ENCODE measurements at regions not wholly inside any gene's neighbourhood (a gene's known extent, or its start where the extent isn't known, plus 50 kb on each side); places are given as distances from the start of the nearest gene placed in this dataset.

DNA sequence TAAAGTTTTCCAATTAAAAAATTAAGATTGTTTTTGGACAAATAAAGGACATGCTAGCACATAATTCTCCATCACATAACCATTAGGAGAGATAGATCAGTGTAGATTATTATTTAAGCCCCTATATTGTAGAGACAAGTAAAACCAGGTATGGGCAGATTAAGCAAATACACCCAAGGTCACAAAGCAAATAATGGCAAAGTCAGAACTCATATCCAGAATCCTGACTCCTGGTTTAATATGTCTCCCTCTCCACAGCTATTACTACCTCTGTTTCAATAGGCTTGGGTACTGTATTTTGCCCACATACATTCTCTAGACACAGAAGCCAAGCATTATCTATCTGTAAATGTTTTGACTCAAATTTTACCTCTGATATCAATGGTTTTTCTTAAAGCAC, 282.3 kb downstream of the EPHA4 start:
- Histone ChIP-seq H3K27ac (no peak overlapping the region), H3K4me3 (no peak overlapping the region)
- DNase-seq (ENCODE audit: low spot score) = no peak
- TF ChIP-seq, protein P1, sequence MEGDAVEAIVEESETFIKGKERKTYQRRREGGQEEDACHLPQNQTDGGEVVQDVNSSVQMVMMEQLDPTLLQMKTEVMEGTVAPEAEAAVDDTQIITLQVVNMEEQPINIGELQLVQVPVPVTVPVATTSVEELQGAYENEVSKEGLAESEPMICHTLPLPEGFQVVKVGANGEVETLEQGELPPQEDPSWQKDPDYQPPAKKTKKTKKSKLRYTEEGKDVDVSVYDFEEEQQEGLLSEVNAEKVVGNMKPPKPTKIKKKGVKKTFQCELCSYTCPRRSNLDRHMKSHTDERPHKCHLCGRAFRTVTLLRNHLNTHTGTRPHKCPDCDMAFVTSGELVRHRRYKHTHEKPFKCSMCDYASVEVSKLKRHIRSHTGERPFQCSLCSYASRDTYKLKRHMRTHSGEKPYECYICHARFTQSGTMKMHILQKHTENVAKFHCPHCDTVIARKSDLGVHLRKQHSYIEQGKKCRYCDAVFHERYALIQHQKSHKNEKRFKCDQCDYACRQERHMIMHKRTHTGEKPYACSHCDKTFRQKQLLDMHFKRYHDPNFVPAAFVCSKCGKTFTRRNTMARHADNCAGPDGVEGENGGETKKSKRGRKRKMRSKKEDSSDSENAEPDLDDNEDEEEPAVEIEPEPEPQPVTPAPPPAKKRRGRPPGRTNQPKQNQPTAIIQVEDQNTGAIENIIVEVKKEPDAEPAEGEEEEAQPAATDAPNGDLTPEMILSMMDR (IDR thresholded peaks at IDR 0.05) = no peak

DNA sequence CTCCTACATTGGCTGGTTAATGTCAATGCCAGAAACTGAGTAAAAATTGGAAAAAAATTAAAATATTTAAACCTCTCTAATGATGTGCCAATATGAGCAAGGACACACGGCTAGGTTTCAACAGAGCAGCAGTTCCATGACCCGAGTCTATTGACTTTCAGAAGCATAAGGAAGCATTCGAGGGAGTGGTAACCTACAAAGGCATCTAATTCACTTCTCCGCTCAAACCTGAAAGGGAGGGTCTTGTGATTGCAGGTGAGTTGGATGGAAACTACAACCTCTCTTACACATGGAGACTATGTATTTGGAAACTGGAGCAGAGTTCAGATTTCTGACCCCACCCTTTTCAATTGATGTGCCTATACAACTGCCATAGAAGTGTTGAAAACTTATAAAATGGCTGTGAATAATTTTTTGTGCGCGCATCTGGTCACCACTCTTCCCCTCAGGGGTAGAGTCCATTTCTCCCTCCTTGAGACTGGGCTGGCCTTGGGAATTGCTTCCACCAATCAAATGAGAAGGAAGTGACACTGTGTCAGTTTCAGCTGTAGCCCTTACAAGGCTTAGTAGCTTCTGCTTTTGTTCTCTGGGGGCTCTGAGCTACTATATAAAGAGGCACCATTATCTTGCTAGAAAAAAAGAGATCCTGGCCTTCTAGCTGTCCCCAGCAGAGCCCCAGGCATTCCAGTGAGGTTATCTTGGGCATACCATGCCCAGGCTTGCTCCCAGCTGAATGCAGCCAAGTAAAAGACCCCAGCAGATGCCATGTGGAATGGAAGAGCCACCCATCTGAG, 278.0 kb downstream of the EPHA4 start:
- TF ChIP-seq, protein P1 (IDR thresholded peaks at IDR 0.05) = no peak
- DNase-seq (ENCODE audit: low spot score) = no peak
- Histone ChIP-seq H3K27ac (no peak overlapping the region), H3K4me3 (no peak overlapping the region)

- Histone ChIP-seq H3K27ac (no peak overlapping the region), H3K4me3 (no peak overlapping the region)
- no peak for DNase-seq (ENCODE audit: low spot score)
- TF ChIP-seq, protein P1 (IDR thresholded peaks at IDR 0.05) = no peak
Observed at GRCh38 chr2:221304916-221305315, 267.2 kb downstream of the EPHA4 start.

GRCh38 chr2:221308507-221309066, 263.5 kb downstream of the EPHA4 start:
- no peak for DNase-seq (ENCODE audit: low spot score)
- no peak overlapping the region for H3K27ac ChIP-seq
- TF ChIP-seq, protein P1 (IDR thresholded peaks at IDR 0.05) = no peak
- H3K4me3 ChIP-seq = no peak overlapping the region

- Histone ChIP-seq H3K4me3 (no peak overlapping the region), H3K27ac (no peak overlapping the region)
- TF ChIP-seq, protein P1 (IDR thresholded peaks at IDR 0.05) = no peak
- no peak for DNase-seq (ENCODE audit: low spot score)
Observed at GRCh38 chr2:221309892-221310583, 262.1 kb downstream of the EPHA4 start.

DNA sequence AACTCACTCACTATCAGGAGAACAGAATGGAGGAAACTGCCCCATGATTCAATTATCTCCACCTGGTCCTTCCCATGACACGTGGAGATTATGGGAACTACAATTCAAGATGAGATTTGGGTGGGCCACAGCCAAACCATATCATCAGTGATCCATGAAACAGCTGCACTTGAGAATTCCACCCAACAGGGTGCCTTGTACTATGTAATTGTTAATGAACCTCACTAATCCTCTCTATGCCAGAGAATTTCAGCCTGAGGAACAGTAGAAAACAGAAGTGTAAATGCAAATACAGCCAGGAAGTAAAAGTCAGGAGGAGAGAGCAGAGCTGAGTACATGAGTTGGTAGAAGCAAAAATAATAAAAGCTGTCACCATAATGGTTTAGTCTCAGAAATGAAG, 261.4 kb downstream of the EPHA4 start:
- TF ChIP-seq, protein P1 (IDR thresholded peaks at IDR 0.05) = no peak
- Histone ChIP-seq H3K4me3 (no peak overlapping the region), H3K27ac (no peak overlapping the region)
- no peak for DNase-seq (ENCODE audit: low spot score)
